Choroid plexus epithelial cell (primary cell): ENCODE measurements at regions not wholly inside any gene's neighbourhood (a gene's known extent, or its start where the extent isn't known, plus 50 kb on each side); places are given as distances from the start of the nearest gene placed in this dataset.

Source experiments
- DNase-seq: peaks from one replicate; pipeline ENCODE4 v3.0.0-alpha.2; 2010; ENCODE audit warnings: low read depth
- H3K4me3 ChIP-seq: 2 replicates; pipeline ENCODE4 v1.5.1; 2011; ENCODE audit warnings: low read depth, mild to moderate bottlenecking, control low read depth, low read length, moderate library complexity
- TF ChIP-seq, protein P1 (sequence below): conservative IDR thresholded peaks from 2 replicates; pipeline ENCODE4 v1.5.1; 2011; ENCODE audit warnings: low read depth, mild to moderate bottlenecking, control low read depth, inconsistent platforms, low read length, moderate library complexity

DNA sequence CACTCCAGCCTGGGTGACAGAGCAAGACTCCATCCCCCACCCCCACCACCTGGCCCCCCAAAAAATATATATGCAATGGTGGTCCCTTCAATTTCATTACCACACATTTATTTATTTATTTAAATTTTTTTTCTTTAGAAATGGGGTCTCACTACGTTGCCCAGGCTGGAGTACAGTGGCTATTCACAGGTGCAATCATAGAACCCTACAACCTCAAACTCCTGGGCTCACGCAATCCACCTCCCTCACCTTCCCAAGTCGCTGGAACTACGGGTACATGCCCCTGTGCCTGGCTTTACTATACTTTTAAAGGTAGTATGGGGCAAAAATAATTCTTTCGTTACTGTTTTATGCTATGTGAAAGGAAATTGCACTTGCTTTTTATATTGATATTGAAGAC, 50.9 kb upstream of the EP300 start:
- no peak overlapping the region for H3K4me3 ChIP-seq
- no peak for DNase-seq
- TF ChIP-seq, protein P1, sequence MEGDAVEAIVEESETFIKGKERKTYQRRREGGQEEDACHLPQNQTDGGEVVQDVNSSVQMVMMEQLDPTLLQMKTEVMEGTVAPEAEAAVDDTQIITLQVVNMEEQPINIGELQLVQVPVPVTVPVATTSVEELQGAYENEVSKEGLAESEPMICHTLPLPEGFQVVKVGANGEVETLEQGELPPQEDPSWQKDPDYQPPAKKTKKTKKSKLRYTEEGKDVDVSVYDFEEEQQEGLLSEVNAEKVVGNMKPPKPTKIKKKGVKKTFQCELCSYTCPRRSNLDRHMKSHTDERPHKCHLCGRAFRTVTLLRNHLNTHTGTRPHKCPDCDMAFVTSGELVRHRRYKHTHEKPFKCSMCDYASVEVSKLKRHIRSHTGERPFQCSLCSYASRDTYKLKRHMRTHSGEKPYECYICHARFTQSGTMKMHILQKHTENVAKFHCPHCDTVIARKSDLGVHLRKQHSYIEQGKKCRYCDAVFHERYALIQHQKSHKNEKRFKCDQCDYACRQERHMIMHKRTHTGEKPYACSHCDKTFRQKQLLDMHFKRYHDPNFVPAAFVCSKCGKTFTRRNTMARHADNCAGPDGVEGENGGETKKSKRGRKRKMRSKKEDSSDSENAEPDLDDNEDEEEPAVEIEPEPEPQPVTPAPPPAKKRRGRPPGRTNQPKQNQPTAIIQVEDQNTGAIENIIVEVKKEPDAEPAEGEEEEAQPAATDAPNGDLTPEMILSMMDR: no peak
